ENCODE measurements at regions not wholly inside any gene's neighbourhood (a gene's known extent, or its start where the extent isn't known, plus 50 kb on each side); places are given as distances from the start of the nearest gene placed in this dataset.

GRCh38 chr7:94228678-94229077, 166.0 kb upstream of the COL1A2 start (continued):
- TF ChIP-seq EZH2 (IDR thresholded peaks at IDR 0.05; ENCODE audit: low read depth, unreplicated experiment) (no peak), REST (IDR thresholded peaks at IDR 0.05; ENCODE audit: unreplicated experiment) (no peak), CTCF (conservative IDR thresholded peaks at IDR 0.05; ENCODE audit: low read depth in 2 of 2) (no peak), JUNB (IDR thresholded peaks at IDR 0.05; ENCODE audit: unreplicated experiment) (no peak), ETS1 (IDR thresholded peaks at IDR 0.05) (no peak)

GRCh38 chr7:94231305-94231704, 163.4 kb upstream of the COL1A2 start:
- Histone ChIP-seq H3K9me2 (ENCODE audit: insufficient read depth) (no peaks in the 10 kb centered on the region), H3K4me1 (ENCODE audit: insufficient read depth) (peaks cover 12% of the 10 kb centered on the region), H3K36me3 (ENCODE audit: insufficient read depth) (no peaks in the 10 kb centered on the region), H4K20me1 (replicated peaks; ENCODE audit: insufficient read depth) (no peaks in the 10 kb centered on the region), H3K4me3 (no peak overlapping the region), H3K27me3 (ENCODE audit: insufficient read depth) (peaks cover 22% of the 10 kb centered on the region), H2AFZ (no peak overlapping the region), H3K79me2 (replicated peaks; ENCODE audit: insufficient read depth) (no peaks in the 10 kb centered on the region), H3F3A (replicated peaks; ENCODE audit: low read depth) (no peaks in the 10 kb centered on the region), H3K27ac (ENCODE audit: low read depth) (no peak overlapping the region), H3K4me2 (no peak overlapping the region)
- Mint-ChIP-seq H3K4me3 (no peak overlapping the region), H3K4me1 (peaks cover 7% of the 10 kb centered on the region; the same call in 2 of the 3 replicates), H3K36me3 (ENCODE audit: low read depth) (no peaks in the 10 kb centered on the region), H3K27me3 (ENCODE audit: insufficient read depth, low read depth, poor library complexity) (peaks cover 32% of the 10 kb centered on the region), H3K9me3 (no peaks in the 10 kb centered on the region), H3K27ac (no peak overlapping the region)
- DNase-seq (ENCODE audit: low spot score) (no peak), ATAC-seq (no peak)
- TF ChIP-seq POLR2AphosphoS5 (IDR thresholded peaks at IDR 0.05; ENCODE audit: low read depth) (no peak), STAT1 (IDR thresholded peaks at IDR 0.05; ENCODE audit: unreplicated experiment) (no peak), ETS1 (IDR thresholded peaks at IDR 0.05) (no peak), ZNF331 (CRISPR knock-in tag; IDR thresholded peaks at IDR 0.05; ENCODE audit: low read depth) (no peak), ZNF114 (CRISPR knock-in tag; IDR thresholded peaks at IDR 0.05) (no peak), ZNF462 (CRISPR knock-in tag; IDR thresholded peaks at IDR 0.05) (no peak), JUNB (IDR thresholded peaks at IDR 0.05; ENCODE audit: unreplicated experiment) (no peak), CREB1 (CRISPR knock-in tag; IDR thresholded peaks at IDR 0.05; ENCODE audit: low read depth) (no peak)
